Left lung (tissue), 4 donors: ENCODE measurements at regions not wholly inside any gene's neighbourhood (a gene's known extent, or its start where the extent isn't known, plus 50 kb on each side); places are given as distances from the start of the nearest gene placed in this dataset.

Source experiments
- ATAC-seq: fragments of 200-7000 bp; cut with Tn5 transposase; one replicate; pipeline ENCODE4 v1.9.1; 2020; ENCODE audit warnings: moderate library complexity
- DNase-seq, 4 donors: peaks; one replicate each; pipeline ENCODE4 v3.0.0-alpha.2; 2013 to 2020
- H3K27ac ChIP-seq, 2 donors: fragments of 200-600 bp; sonication (generic) in 1 of 2; one replicate each; pipeline versions ENCODE4 v1.5.0 to v1.8.0; 2020 to 2021
- H3K27me3 ChIP-seq, 2 donors: fragments of 200-600 bp; sonication (generic) in 1 of 2; one replicate each; pipeline versions ENCODE4 v1.5.0 to v1.8.0; 2020 to 2021
- H3K36me3 ChIP-seq, 2 donors: fragments of 200-600 bp; sonication (generic) in 1 of 2; one replicate each; pipeline versions ENCODE4 v1.5.0 to v1.8.0; 2020 to 2021
- H3K4me1 ChIP-seq, 2 donors: fragments of 200-600 bp; one replicate each; pipeline ENCODE4 v1.8.0; 2021
- H3K4me3 ChIP-seq, 2 donors: fragments of 200-600 bp; sonication (generic) in 1 of 2; one replicate each; pipeline versions ENCODE4 v1.5.0 to v1.8.0; 2020 to 2021; ENCODE audit warnings: mild to moderate bottlenecking in 1 of 2
- H3K9me3 ChIP-seq, 2 donors: fragments of 200-600 bp; sonication (generic) in 1 of 2; one replicate each; pipeline versions ENCODE4 v1.5.0 to v1.8.0; 2020 to 2021
- intact Hi-C, 2 donors: fragments of 100-400 bp; cut with DNase I; formaldehyde crosslinking; loops; one replicate each; pipeline versions ENCODE4 v1.11.2 to v1.14.2; 2022
- TF ChIP-seq, protein P1 (sequence below), 2 donors: fragments of 200-600 bp; sonication (generic) in 1 of 2; IDR thresholded peaks; one replicate each; pipeline versions ENCODE4 v1.5.0 to v1.8.0; 2021; ENCODE audit warnings: antibody characterized with exemption in 2 of 2
- donor health status: DM: no; HTN: yes; CAD: no.
- donor health status: DM: no; HTN: no; CAD: no.

DNA sequence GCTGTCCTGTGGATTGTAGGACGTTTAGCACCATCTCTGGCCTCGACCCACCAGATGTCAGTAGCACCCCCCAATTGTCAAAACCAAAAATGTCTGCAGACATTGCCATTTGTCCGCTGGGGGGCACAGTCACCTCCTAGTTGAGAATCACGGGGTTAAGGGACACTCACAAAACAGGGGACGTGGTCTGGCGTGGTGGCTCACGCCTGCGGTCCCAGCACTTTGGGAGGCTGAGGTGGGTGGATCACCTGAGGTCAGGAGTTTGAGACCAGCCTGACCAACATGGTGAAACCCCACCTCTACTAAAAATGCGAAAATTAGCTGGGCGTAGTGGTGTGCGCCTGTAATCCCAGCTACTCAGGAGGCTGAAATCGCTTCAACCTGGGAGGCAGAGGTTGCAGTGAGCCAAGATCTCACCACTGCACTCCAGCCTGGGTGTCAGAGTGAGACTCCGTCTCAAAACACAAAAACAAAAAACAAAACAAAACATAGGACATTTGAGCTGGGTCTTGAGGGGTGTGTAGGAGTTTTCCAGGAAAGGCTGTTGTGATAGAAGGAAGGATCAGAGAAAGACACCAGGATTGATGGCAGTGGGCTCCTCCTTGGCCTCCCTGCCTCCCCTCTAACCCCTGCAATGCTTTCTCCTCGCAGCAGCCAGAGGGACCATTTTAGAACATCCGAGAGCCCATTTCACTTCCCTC, 171.8 kb upstream of the GSE1 start:
- Histone ChIP-seq H3K4me1 (peaks cover 8 to 12% of the 10 kb centered on the region in 2 donors), H3K27ac (no peak overlapping the region), H3K4me3 (no peak overlapping the region), H3K9me3 (no peaks in the 10 kb centered on the region), H3K27me3 (no peaks in the 10 kb centered on the region), H3K36me3 (no peaks in the 10 kb centered on the region)
- ATAC-seq (no peak), DNase-seq (no peak)
- TF ChIP-seq, protein P1, sequence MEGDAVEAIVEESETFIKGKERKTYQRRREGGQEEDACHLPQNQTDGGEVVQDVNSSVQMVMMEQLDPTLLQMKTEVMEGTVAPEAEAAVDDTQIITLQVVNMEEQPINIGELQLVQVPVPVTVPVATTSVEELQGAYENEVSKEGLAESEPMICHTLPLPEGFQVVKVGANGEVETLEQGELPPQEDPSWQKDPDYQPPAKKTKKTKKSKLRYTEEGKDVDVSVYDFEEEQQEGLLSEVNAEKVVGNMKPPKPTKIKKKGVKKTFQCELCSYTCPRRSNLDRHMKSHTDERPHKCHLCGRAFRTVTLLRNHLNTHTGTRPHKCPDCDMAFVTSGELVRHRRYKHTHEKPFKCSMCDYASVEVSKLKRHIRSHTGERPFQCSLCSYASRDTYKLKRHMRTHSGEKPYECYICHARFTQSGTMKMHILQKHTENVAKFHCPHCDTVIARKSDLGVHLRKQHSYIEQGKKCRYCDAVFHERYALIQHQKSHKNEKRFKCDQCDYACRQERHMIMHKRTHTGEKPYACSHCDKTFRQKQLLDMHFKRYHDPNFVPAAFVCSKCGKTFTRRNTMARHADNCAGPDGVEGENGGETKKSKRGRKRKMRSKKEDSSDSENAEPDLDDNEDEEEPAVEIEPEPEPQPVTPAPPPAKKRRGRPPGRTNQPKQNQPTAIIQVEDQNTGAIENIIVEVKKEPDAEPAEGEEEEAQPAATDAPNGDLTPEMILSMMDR (IDR thresholded peaks at IDR 0.05) = no peak
- intact Hi-C loops = no loop called here

DNA sequence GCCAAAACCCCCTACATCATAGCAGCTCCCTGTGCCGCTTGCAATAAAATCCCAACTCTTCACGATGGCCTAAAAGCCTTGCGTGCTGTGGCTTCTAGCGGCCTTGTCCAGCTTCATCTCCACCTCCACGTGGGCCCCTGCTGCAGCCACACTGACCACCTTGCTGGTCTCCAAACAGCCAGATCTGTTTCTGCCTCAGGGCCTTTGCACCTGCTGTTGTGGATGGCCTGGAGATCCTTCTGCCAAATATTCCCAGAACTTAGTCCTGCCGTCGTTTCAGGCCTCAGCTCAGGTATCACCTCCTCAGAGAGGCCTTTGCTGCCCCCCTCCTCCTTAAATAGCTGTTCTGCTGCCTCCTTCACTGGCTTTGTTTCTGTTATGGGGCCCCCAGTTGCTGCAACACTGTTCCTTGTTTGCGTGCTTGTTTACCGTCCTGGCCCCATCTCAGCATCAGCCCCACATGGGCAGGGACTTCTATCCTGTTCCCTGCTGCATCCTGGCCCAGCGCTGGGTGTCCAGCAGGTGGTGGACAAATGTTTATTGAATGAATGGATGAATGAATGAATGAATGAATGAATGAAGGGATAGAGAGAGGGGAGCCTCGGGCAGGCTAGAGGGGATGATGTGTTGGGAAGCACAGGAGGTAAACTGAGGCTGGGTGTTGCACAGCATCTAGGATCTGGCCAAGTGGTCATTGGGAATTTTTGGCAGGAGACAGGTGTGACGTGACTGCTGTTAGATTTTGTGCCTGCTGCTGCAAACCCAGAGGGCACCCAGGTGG, 171.0 kb upstream of the GSE1 start:
- ATAC-seq (no peak), DNase-seq (no peak)
- Histone ChIP-seq H3K4me1 (peaks cover 4 to 6% of the 10 kb centered on the region in 2 donors), H3K9me3 (no peaks in the 10 kb centered on the region), H3K4me3 (no peak overlapping the region), H3K27me3 (no peaks in the 10 kb centered on the region), H3K27ac (no peak overlapping the region), H3K36me3 (no peaks in the 10 kb centered on the region)
- intact Hi-C loops = no loop called here
- TF ChIP-seq, protein P1 (IDR thresholded peaks at IDR 0.05) = no peak

DNA sequence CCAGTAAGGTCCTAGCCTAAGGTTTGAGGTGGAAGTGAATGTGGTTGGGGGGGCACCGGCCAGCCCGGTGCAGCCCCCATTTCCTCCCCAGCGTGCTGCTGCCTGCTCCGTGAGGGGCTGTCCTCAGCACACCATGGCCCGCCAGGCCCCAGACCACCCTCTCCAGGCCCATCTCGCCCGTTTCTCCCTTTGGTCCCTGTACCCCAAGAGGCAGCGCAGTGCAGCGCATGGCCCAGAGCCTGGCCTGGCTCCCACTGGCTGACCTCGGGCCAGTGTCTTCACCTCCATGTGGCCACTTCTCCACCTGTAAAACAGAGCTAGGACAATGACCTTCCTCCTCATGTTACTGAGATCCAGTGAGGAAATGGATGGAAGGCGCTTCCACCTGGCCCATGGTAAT, 170.0 kb upstream of the GSE1 start:
- Histone ChIP-seq H3K4me3 (no peak overlapping the region), H3K4me1 (peaks cover 2 to 4% of the 10 kb centered on the region in 2 donors), H3K36me3 (no peaks in the 10 kb centered on the region), H3K27ac (no peak overlapping the region), H3K27me3 (peaks cover 0 to 8% of the 10 kb centered on the region in 2 donors), H3K9me3 (no peaks in the 10 kb centered on the region)
- ATAC-seq (no peak), DNase-seq (no peak)
- TF ChIP-seq, protein P1 (IDR thresholded peaks at IDR 0.05) = no peak
- intact Hi-C loops = no loop called here

DNA sequence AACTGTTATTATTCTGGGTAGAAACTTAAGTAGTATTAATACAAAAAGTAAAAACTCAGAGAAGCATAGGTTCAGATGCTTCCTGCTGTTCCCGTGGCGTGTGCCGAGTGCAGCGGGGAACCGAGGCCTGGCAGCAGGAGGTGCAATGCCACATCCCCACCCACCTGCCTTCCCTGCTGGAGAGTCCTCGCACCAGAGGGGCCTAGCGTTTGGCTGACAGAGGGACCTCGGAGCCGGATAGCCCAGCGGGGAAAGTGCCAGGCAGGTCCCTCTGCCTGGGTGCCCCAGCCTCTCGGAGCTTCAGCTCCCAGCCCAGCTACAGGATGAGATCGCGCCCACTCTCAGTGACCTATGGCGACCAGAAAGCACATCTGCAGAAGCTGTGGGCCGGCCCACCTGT, 169.6 kb upstream of the GSE1 start:
- ATAC-seq (no peak), DNase-seq (no peak)
- TF ChIP-seq, protein P1 (IDR thresholded peaks at IDR 0.05) = no peak
- H3K4me1 ChIP-seq = peaks cover 4 to 6% of the 10 kb centered on the region in 2 donors
- no peaks in the 10 kb centered on the region for H3K9me3 ChIP-seq
- intact Hi-C loops = no loop called here
- H3K27me3 ChIP-seq = peaks cover 0 to 12% of the 10 kb centered on the region in 2 donors
- H3K4me3 ChIP-seq = no peak overlapping the region
- H3K27ac ChIP-seq = no peak overlapping the region
- H3K36me3 ChIP-seq = no peaks in the 10 kb centered on the region

DNA sequence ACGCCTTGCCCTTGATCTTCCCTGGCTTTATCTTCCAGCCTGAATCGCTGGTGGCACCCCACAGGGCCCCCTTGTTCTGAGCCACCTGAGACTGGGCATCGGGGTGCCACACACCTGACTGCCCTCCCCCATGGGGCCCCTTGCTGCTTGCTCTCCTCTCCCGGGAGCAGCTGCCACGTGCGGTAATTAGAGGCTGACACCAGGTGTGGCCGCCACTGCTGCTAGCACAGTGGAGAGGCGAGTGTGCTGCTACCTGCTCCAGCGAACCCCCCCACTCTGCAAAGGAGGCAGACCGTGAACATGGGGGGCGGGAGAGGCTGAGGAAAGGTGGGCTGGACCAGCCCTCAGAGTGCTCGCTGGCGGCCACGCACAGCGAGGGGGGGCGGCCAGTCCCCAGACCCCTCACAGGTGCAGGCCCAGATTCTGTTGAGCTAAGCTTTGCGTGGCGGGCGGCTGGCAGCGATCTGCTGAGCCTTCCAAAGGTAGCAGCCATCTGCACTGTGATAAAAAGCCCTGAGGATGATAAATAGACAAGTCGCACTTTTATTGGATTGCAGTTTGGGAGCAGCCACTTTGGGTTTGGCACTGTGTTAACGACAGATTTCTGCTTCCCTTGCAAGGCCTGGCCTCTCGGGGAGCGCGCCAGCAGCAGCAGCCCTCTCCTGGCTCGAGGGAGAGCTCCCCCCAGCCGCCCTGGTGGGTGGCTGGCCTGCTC, 167.9 kb upstream of the GSE1 start:
- H3K4me3 ChIP-seq = no peak overlapping the region
- no peak for DNase-seq
- no peak overlapping the region for H3K27ac ChIP-seq
- intact Hi-C loops = no loop called here
- ATAC-seq = no peak
- no peaks in the 10 kb centered on the region for H3K36me3 ChIP-seq
- peaks cover 4 to 19% of the 10 kb centered on the region in 2 donors for H3K4me1 ChIP-seq
- H3K27me3 ChIP-seq = peaks cover 0 to 24% of the 10 kb centered on the region in 2 donors
- H3K9me3 ChIP-seq = no peaks in the 10 kb centered on the region
- TF ChIP-seq, protein P1 (IDR thresholded peaks at IDR 0.05) = no peak
